IPS-15b (cell line): ENCODE measurements at regions not wholly inside any gene's neighbourhood (a gene's known extent, or its start where the extent isn't known, plus 50 kb on each side); places are given as distances from the start of the nearest gene placed in this dataset.
A peak's percentile ranks its signal among the peaks of the same experiment; 100 is the strongest.

Experiments
- H3K27me3 ChIP-seq: one replicate; pipeline ENCODE4 v1.6.1; 2013; ENCODE audit warnings: low read length; ENCODE audit not compliant: control insufficient read depth, insufficient read depth
- H3K36me3 ChIP-seq: one replicate; pipeline ENCODE4 v1.6.1; 2013; ENCODE audit warnings: low read length; ENCODE audit not compliant: control insufficient read depth, insufficient read depth
- H3K4me1 ChIP-seq: one replicate; pipeline ENCODE4 v1.6.1; 2013; ENCODE audit warnings: mild to moderate bottlenecking, low read length; ENCODE audit not compliant: control insufficient read depth, insufficient read depth
- H3K4me3 ChIP-seq: one replicate; pipeline ENCODE4 v1.5.1; 2013; ENCODE audit warnings: low read depth, low read length
- H3K9ac ChIP-seq: one replicate; pipeline ENCODE4 v1.6.1; 2013; ENCODE audit warnings: low read depth, mild to moderate bottlenecking, low read length
- H3K9me3 ChIP-seq: one replicate; pipeline ENCODE4 v1.6.1; 2013; ENCODE audit warnings: mild to moderate bottlenecking, low read length; ENCODE audit not compliant: control insufficient read depth, insufficient read depth

DNA sequence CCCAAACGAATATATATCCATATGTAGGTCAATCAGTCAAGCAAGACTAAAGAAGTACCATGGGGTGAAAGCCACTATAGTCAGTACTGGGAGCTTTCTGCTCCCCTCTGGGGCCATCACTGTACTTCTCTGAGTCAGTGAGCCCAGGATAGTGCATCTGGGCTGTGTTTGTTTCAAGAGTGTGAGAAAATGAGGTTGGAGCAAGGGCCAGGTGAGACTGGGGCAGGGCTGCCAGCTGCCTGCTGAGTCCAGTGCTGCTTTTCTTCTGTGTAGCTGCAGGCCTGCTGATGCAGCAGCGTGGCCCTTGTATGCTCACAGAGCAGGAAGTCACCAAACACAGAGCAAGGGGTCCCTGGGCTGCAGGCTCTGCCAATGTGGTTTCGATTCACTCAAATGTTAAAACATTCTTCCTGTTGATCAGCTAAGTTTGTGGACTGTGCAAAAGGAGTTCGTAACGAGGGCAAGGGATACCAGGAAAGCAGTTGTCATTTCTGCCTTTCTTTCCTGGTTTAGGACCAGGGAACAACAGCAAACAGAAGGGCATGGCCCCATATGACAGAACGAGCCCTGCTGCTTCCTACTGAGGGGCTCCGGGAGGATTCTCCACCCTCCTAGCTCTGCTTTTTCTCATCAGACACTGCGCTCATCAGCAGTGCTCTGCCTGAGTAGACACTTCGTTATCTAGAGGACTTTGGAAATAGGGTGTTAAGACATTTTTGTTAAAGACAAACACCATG, 65.4 kb upstream of the TNS3 start:
- no peaks in the 10 kb centered on the region for H3K27me3 ChIP-seq
- no peaks in the 10 kb centered on the region for H3K9me3 ChIP-seq
- no peak overlapping the region for H3K4me3 ChIP-seq
- H3K36me3 ChIP-seq, result no peaks in the 10 kb centered on the region
- no peak overlapping the region for H3K9ac ChIP-seq
- H3K4me1 ChIP-seq, result no peaks in the 10 kb centered on the region

DNA sequence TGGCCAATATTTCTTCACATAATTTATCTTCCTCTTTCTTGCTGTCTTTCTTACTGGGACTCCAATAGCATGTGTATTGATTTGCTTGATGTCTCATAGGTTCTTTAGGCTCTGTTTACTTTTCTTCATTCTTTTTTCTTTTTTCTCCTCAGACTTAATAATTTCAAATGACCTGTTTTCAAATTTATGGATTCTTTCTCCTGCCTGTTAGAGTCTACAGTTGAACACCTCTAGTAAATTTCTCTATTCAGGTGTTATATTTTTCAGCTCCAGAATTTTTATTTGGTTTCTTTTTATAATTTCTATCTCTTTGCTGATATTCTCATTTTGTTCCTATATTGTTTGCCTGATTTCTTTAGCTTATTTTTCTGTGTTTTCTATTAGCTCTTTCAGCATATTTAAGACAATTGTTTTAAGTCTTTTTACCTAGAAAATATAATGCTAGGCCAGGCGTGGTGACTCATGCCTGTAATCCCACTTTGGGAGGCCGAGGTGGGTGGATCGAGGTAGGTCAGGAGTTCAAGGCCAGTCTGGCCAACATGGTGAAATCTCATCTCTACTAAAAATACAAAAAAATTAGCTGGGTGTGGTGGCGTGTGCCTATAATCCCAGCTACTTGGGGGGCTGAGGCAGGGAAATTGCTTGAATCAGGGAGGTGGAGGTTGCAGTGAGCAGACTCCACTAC, 61.9 kb upstream of the TNS3 start:
- Histone ChIP-seq H3K4me1 (no peaks in the 10 kb centered on the region), H3K9ac (no peak overlapping the region), H3K4me3 (no peak overlapping the region), H3K36me3 (no peaks in the 10 kb centered on the region), H3K27me3 (no peaks in the 10 kb centered on the region), H3K9me3 (no peaks in the 10 kb centered on the region)

DNA sequence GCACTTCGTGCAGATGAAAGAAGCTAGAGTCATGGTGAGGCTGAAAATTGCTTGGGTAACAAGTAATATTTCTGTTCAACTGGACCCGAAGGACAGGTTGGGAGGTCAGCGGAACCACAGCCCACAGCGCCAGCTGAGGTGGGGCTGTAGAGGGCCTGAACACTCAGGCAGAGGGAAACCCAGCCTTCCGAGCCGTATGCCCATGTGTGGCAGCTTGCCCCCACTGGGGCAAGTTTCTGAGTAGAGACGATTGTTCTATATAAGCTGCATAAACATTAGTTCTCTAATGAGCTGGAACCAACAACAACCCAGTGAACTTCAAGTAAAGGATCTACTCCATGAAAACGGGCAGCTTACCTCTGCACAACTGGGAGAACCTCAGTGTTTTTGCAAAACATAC, 58.4 kb upstream of the TNS3 start:
- H3K4me3 ChIP-seq, result no peak overlapping the region
- H3K4me1 ChIP-seq, result peaks cover 9% of the 10 kb centered on the region
- no peak overlapping the region for H3K9ac ChIP-seq
- H3K36me3 ChIP-seq, result no peaks in the 10 kb centered on the region
- H3K9me3 ChIP-seq, result no peaks in the 10 kb centered on the region
- peaks cover 5% of the 10 kb centered on the region for H3K27me3 ChIP-seq

- Histone ChIP-seq H3K4me1 (peaks cover 9% of the 10 kb centered on the region), H3K9ac (no peak overlapping the region), H3K27me3 (peaks cover 11% of the 10 kb centered on the region)
These were observed 57.7 kb upstream of the TNS3 start for GRCh38 chr7:47639495-47640110.

GRCh38 chr7:47638679-47639315, 56.9 kb upstream of the TNS3 start:
- Histone ChIP-seq H3K9ac (no peak overlapping the region), H3K36me3 (no peaks in the 10 kb centered on the region), H3K27me3 (peaks cover 19% of the 10 kb centered on the region), H3K4me1 (peaks cover 9% of the 10 kb centered on the region), H3K4me3 (no peak overlapping the region), H3K9me3 (no peaks in the 10 kb centered on the region)

More at GRCh38 chr7:47639495-47640110, 57.7 kb upstream of the TNS3 start:
- Histone ChIP-seq H3K36me3 (no peaks in the 10 kb centered on the region), H3K9me3 (no peaks in the 10 kb centered on the region), H3K4me3 (no peak overlapping the region)

DNA sequence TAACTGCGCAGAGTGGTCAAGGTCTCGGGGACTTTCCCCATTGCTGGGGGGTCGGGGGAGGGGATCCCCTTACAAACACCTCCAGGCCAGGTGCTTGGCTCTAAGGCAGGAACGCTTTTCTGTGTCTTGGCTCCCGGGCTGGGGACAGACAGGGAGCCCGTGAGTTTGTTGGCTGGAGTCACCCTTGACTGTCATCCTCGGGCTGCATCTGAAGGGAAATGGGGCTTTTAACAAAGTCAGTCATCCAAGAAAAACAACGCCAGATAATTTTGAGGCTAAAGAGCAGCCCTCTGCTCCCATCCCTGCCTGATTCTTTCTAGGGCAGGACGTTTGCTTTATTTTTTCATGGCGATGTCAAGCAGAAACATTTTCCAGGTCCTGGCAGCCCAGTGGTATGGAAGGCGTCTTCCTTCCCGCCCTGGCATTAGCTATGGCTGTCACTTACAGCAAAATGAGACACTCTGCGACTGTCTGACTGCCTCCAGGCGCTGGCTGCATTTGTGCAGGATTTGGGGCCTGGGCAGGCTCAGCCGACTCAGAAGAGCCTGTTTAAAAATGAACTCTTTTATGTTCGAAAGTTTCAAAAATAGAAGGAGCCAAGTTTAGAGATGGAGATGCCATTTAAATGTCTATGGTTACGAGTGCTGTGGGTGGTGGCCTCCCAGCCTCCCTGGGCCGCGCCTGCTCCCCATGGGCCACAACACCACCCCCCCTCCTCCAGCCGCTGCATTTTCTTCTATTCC, 54.7 kb upstream of the TNS3 start:
- peaks cover 20% of the 10 kb centered on the region for H3K27me3 ChIP-seq
- no peaks in the 10 kb centered on the region for H3K36me3 ChIP-seq
- H3K9me3 ChIP-seq, result no peaks in the 10 kb centered on the region
- no peak overlapping the region for H3K9ac ChIP-seq
- no peak overlapping the region for H3K4me3 ChIP-seq
- peaks cover 9% of the 10 kb centered on the region for H3K4me1 ChIP-seq

DNA sequence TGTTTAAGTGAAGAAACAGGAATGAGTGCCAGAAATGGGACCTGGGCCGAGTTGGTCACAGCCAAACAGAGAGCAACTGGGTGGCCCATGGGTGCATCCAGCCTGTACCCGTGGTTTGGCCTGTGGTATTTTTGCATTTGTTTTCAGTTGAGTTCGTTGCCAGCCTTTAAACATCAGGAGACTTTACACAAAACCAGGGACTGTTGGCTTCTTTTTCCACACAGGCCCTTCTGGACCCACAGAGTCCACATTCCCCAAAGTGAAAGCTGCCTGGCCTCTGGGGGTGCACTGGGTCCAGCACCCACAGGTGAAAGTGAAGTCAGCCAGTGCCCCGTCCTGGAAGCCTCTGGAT, 54.1 kb upstream of the TNS3 start:
- peaks cover 9% of the 10 kb centered on the region for H3K4me1 ChIP-seq
- no peaks in the 10 kb centered on the region for H3K9me3 ChIP-seq
- H3K4me3 ChIP-seq, result no peak overlapping the region
- peaks cover 20% of the 10 kb centered on the region for H3K27me3 ChIP-seq
- H3K36me3 ChIP-seq, result no peaks in the 10 kb centered on the region
- no peak overlapping the region for H3K9ac ChIP-seq

- Histone ChIP-seq H3K27me3 (peaks cover 20% of the 10 kb centered on the region), H3K9me3 (no peaks in the 10 kb centered on the region), H3K36me3 (no peaks in the 10 kb centered on the region), H3K4me1 (peaks cover 9% of the 10 kb centered on the region), H3K9ac (no peak overlapping the region), H3K4me3 (peak overlapping the region; percentile 39)
These were observed 53.5 kb upstream of the TNS3 start for GRCh38 chr7:47635091-47636080.

- Histone ChIP-seq H3K9me3 (no peaks in the 10 kb centered on the region), H3K36me3 (no peaks in the 10 kb centered on the region), H3K4me1 (peaks cover 9% of the 10 kb centered on the region), H3K9ac (no peak overlapping the region), H3K27me3 (peaks cover 20% of the 10 kb centered on the region), H3K4me3 (no peak overlapping the region)
These were observed 52.4 kb upstream of the TNS3 start for GRCh38 chr7:47634273-47634672.

DNA sequence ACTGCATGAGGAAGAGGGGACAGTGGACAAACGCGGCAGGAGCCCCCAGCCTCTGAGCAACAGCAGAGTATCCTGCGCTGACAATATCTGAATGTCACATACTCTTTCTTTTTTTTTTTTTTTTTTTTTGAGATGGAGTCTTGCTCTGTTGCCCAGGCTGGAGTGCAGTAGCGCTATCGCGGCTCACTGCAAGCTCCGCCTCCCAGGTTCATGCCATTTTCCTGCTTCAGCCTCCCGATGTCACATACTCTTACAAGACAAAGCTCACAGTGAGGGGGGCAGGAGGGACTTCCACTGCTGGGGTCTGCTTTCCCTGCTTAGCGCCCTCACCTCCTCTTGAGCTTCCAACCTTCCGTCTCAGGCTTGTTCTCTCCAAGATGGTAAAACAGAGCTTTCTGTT, 51.2 kb upstream of the TNS3 start:
- Histone ChIP-seq H3K27me3 (peaks cover 20% of the 10 kb centered on the region), H3K9me3 (no peaks in the 10 kb centered on the region), H3K9ac (no peak overlapping the region), H3K4me1 (peaks cover 9% of the 10 kb centered on the region), H3K36me3 (no peaks in the 10 kb centered on the region), H3K4me3 (no peak overlapping the region)
